Heart left ventricle (tissue), 16 donors: ENCODE measurements at regions not wholly inside any gene's neighbourhood (a gene's known extent, or its start where the extent isn't known, plus 50 kb on each side); places are given as distances from the start of the nearest gene placed in this dataset.

Source experiments
- ATAC-seq, 4 donors: fragments of 200-7000 bp; cut with Tn5 transposase; one replicate each; pipeline ENCODE4 v1.9.1; 2020 to 2022; ENCODE audit warnings: moderate library complexity in 4 of 4, mild to moderate bottlenecking in 3 of 4, moderate number of reproducible peaks in 1 of 4
- DNase-seq, 5 donors: peaks; one replicate each; pipeline ENCODE4 v3.0.0-alpha.2; 2020
- H3K27ac ChIP-seq, 12 donors: fragments of 200-600 bp; sonication (generic) in 4 of 12; one replicate each; pipeline versions ENCODE4 v1.5.0 to v1.8.0; 2016 to 2022; ENCODE audit warnings: mild to moderate bottlenecking in 2 of 12
- H3K27me3 ChIP-seq, 9 donors: fragments of 200-600 bp; sonication (generic) in 2 of 9; one replicate each; pipeline versions ENCODE4 v1.5.1 to v1.8.0; 2016 to 2022; ENCODE audit warnings: mild to moderate bottlenecking in 3 of 9
- H3K36me3 ChIP-seq, 9 donors: fragments of 200-600 bp; sonication (generic) in 2 of 9; one replicate each; pipeline versions ENCODE4 v1.5.0 to v1.8.0; 2018 to 2022; ENCODE audit warnings: mild to moderate bottlenecking in 2 of 9
- H3K4me1 ChIP-seq, 12 donors: fragments of 200-600 bp; sonication (generic) in 4 of 12; one replicate each; pipeline versions ENCODE4 v1.5.0 to v1.8.0; 2016 to 2022; ENCODE audit warnings: mild to moderate bottlenecking in 3 of 12
- H3K4me3 ChIP-seq, 12 donors: fragments of 200-600 bp; sonication (generic) in 4 of 12; one replicate each; pipeline versions ENCODE4 v1.5.0 to v1.8.0; 2017 to 2022; ENCODE audit warnings: mild to moderate bottlenecking in 9 of 12, moderate library complexity in 4 of 12
- H3K9me3 ChIP-seq, 12 donors: fragments of 200-600 bp; sonication (generic) in 4 of 12; one replicate each; pipeline versions ENCODE4 v1.5.0 to v1.8.0; 2016 to 2022; ENCODE audit warnings: mild to moderate bottlenecking in 1 of 12
- POLR2A ChIP-seq, 2 donors: fragments of 450-650 bp; IDR thresholded peaks; one replicate each; pipeline ENCODE4 v1.6.1; 2017; ENCODE audit warnings: antibody characterized with exemption in 2 of 2, mild to moderate bottlenecking in 2 of 2, moderate library complexity in 2 of 2
- WGBS, 4 donors: extraction: QIAGEN DNeasy Blood & Tissue Kit in 2 of 4; methylation state at CpG; one replicate each; pipeline versions ENCODE4 v1.1.5 to v1.1.7; 2013 to 2018; 5-methylcytosine and 5-hydroxymethylcytosine counted together
- intact Hi-C, 10 donors: fragments of 100-400 bp; cut with DNase I; formaldehyde crosslinking; loops; one replicate each; pipeline versions ENCODE4 v1.11.1 to v1.14.2; 2022
- TF ChIP-seq, protein P1 (sequence below), 12 donors: fragments of 200-600 bp; sonication (generic) in 4 of 12; IDR thresholded peaks; one replicate each; pipeline versions ENCODE4 v1.5.0 to v1.8.0; 2018 to 2022; ENCODE audit warnings: antibody characterized with exemption in 12 of 12, mild to moderate bottlenecking in 5 of 12
- donor health status: ischemic (EF 13 %, LVEDD 7.1; RV severe dilation, severe dysfunction).
- donor health status: healthy with polysubstance abuse.
- donor health status: DM: no; HTN: yes; CAD: no.
- donor health status: DM: no; HTN: no; CAD: no.
- donor health status: ischemic (EF 25% LVEDD 6.9; RV normal size, moderate dysfunction).
- donor health status: ischemic (EF 25% LVEDD 5.7; RV mildly dilated, moderate dysfunction).
- donor health status: healthy.
- donor health status: DM: yes; HTN: yes; CAD: no.
- donor health status: ischemic (EF 35%, LVEDD 5.7; RV mildly dilated, moderate dysfunction).
- donor health status: nonischemic (EF 11% LVEDD 7.7; RV severe dilation, severe dysfunction).
- donor health status: DM: yes; HTN: yes; CAD: no.
- donor health status: PGD.
- donor health status: ischemic (EF 29% LVEDD 5.4; RV normal size, mild dysfunction).
- donor health status: nonischemic (EF 23%, LVEDD 6.1; RV moderate dilation, normal function).

GRCh38 chrX:116238093-116238492, 67.5 kb downstream of the AGTR2 start:
- H3K9me3 ChIP-seq, result peaks cover 0 to 6% (median 0%) of the 10 kb centered on the region in 12 donors
- no peak overlapping the region for H3K27ac ChIP-seq
- H3K4me3 ChIP-seq, result no peak overlapping the region
- intact Hi-C loops, result no loop called here
- ATAC-seq, result no peak
- 42 to 79% (median 52%) methylated on average over 1 of the region's 1 CpG for whole genome bisulfite sequencing, 4 donors
- TF ChIP-seq, protein P1, sequence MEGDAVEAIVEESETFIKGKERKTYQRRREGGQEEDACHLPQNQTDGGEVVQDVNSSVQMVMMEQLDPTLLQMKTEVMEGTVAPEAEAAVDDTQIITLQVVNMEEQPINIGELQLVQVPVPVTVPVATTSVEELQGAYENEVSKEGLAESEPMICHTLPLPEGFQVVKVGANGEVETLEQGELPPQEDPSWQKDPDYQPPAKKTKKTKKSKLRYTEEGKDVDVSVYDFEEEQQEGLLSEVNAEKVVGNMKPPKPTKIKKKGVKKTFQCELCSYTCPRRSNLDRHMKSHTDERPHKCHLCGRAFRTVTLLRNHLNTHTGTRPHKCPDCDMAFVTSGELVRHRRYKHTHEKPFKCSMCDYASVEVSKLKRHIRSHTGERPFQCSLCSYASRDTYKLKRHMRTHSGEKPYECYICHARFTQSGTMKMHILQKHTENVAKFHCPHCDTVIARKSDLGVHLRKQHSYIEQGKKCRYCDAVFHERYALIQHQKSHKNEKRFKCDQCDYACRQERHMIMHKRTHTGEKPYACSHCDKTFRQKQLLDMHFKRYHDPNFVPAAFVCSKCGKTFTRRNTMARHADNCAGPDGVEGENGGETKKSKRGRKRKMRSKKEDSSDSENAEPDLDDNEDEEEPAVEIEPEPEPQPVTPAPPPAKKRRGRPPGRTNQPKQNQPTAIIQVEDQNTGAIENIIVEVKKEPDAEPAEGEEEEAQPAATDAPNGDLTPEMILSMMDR (IDR thresholded peaks at IDR 0.05), result no peak
- TF ChIP-seq POLR2A (IDR thresholded peaks at IDR 0.05), result no peak
- DNase-seq, result no peak
- H3K4me1 ChIP-seq, result no peaks in the 10 kb centered on the region
- H3K36me3 ChIP-seq, result no peaks in the 10 kb centered on the region
- no peaks in the 10 kb centered on the region for H3K27me3 ChIP-seq

- 57 to 85% (median 75%) methylated on average over 2 of the region's 2 CpGs for whole genome bisulfite sequencing, 4 donors
Measured at GRCh38 chrX:116238567-116239255, 68.2 kb downstream of the AGTR2 start.

DNA sequence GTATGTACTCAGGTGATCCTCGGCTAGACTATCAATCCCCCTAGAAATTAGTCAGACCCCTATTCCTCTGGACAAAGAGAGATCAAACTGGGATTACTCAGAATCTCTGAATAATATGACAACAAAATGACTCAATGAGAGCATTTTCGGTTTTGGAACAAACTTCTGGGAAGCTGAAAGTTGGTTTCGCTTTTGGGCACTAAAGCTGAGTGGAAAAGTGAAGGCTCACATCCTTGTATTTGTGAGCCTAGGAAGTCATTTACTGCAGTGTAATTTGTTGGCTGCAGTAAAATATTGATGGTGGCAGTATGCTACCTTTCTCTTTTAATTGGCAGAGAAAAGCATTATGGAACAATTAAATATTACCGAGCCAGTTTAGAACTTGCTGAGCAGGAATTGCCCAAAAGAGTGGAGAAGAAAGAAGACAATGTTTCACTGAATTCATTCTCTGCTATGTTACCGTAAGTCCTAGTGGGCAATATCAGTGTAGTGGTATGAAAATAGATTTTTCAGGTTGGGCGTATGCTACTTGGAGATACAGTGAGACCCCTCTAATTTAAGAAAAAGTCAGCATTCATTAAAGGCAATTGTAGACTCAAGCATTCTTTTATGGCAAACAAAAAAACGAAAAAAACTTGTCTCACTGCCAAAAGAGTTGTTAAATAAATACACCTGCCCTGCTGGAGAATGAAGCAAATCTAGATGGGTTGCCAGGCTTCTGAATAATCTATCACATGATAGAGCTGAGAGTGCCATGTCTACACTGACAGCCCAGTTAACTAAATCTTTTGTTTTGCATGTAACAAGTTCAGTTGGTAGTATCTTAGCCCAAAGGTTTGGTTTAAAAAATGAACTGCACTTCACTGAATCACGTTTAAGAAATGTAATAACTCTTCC, 69.6 kb downstream of the AGTR2 start:
- intact Hi-C loops, result no loop called here
- no peaks in the 10 kb centered on the region for H3K4me1 ChIP-seq
- ATAC-seq, result no peak
- TF ChIP-seq, protein P1 (IDR thresholded peaks at IDR 0.05), result no peak
- no peak for TF ChIP-seq POLR2A (IDR thresholded peaks at IDR 0.05)
- no peak overlapping the region for H3K27ac ChIP-seq
- H3K9me3 ChIP-seq, result peaks cover 0 to 15% (median 0%) of the 10 kb centered on the region in 12 donors
- 61 to 68% (median 66%) methylated on average over 8 of the region's 8 CpGs for WGBS, 4 donors
- no peaks in the 10 kb centered on the region for H3K27me3 ChIP-seq
- DNase-seq, result no peak
- no peaks in the 10 kb centered on the region for H3K36me3 ChIP-seq
- H3K4me3 ChIP-seq, result peak overlapping the region in 3 of 12 donors; percentile 10 to 31 (median 31)

More at GRCh38 chrX:116238567-116239255, 68.2 kb downstream of the AGTR2 start:
- H3K4me3 ChIP-seq, result no peak overlapping the region
- peaks cover 0 to 11% (median 0%) of the 10 kb centered on the region in 12 donors for H3K9me3 ChIP-seq
- no peaks in the 10 kb centered on the region for H3K4me1 ChIP-seq
- H3K27me3 ChIP-seq, result no peaks in the 10 kb centered on the region
- no peak overlapping the region for H3K27ac ChIP-seq
- no peaks in the 10 kb centered on the region for H3K36me3 ChIP-seq
- intact Hi-C loops, result no loop called here
- DNase-seq, result no peak
- no peak for ATAC-seq
- TF ChIP-seq, protein P1 (IDR thresholded peaks at IDR 0.05), result no peak
- TF ChIP-seq POLR2A (IDR thresholded peaks at IDR 0.05), result no peak

GRCh38 chrX:116241001-116241400, 70.5 kb downstream of the AGTR2 start:
- TF ChIP-seq, protein P1 (IDR thresholded peaks at IDR 0.05), result no peak
- TF ChIP-seq POLR2A (IDR thresholded peaks at IDR 0.05), result no peak
- intact Hi-C loops, result no loop called here

More at GRCh38 chrX:116241001-116241400, 70.5 kb downstream of the AGTR2 start:
- ATAC-seq (no peak), DNase-seq (no peak)
- Histone ChIP-seq H3K27me3 (no peaks in the 10 kb centered on the region), H3K4me1 (no peaks in the 10 kb centered on the region), H3K36me3 (no peaks in the 10 kb centered on the region), H3K4me3 (no peak overlapping the region), H3K9me3 (peaks cover 0 to 15% (median 0%) of the 10 kb centered on the region in 12 donors), H3K27ac (no peak overlapping the region)
